ENCODE measurements at regions not wholly inside any gene's neighbourhood (a gene's known extent, or its start where the extent isn't known, plus 50 kb on each side); places are given as distances from the start of the nearest gene placed in this dataset.

DNA sequence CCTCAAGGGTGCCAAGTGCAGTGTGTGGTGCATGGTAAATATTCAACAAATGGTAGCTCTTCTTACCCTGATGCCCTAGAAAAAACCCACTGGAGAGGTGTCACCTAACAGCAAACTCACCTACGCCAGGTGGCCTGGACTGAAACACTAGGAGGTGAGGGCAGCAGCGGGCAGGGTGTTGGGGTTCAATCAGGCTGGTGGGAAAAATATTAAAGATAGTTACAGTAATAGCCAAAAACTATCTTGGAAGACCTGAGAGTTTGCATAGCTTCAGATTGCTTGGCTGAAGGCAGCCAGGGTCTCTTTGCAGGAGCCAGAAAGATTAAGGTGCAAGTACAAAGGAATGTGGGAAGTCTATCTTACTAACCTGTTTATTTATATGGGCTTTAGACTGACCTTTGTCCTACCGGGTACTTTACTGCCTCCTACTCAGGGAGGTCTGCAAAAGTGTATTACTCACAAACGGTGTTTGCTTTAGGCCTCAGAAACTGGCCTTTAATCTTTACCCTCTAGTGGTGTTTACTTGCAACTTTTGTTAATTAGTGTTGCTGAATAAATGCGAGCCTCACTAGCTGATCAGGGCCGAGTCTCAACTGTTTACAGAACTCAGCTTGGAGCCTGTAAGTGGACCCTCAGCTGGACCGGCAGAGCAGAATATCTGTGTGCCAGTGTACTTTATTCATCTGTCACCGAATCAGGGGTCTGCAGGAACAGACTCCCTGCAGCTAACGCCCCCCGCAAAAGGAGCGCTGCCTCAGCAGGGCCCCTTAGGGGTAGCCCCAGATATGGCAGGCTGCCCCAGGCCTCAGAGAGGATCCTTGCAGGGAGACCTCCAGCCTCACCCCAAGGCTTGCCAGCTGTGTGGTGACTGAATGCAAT is 63.9 kb downstream of the SYF2 start:
- H3K27ac ChIP-seq (ENCODE audit: low read depth in 2 of 2, low read length in 2 of 2) = peak overlapping the region; percentile 38 to 84
- no peaks in the 10 kb centered on the region for H3K36me3 ChIP-seq (ENCODE audit: control insufficient read depth in 2 of 3, insufficient read depth in 3 of 3, low read length in 3 of 3)
- H3K9ac ChIP-seq (ENCODE audit: low read length in 3 of 3) = peak overlapping the region in 1 of 3 donors; percentile 22
- H3K9me3 ChIP-seq (ENCODE audit: control insufficient read depth in 2 of 3, insufficient read depth in 1 of 3, low read length in 3 of 3) = no peaks in the 10 kb centered on the region
- intact Hi-C loops (cut with DNase I) = no loop called here
- DNase-seq (peak in 2 of 5 donors; percentile 70 to 72), FAIRE-seq (no peak)
- TF ChIP-seq, protein P1, sequence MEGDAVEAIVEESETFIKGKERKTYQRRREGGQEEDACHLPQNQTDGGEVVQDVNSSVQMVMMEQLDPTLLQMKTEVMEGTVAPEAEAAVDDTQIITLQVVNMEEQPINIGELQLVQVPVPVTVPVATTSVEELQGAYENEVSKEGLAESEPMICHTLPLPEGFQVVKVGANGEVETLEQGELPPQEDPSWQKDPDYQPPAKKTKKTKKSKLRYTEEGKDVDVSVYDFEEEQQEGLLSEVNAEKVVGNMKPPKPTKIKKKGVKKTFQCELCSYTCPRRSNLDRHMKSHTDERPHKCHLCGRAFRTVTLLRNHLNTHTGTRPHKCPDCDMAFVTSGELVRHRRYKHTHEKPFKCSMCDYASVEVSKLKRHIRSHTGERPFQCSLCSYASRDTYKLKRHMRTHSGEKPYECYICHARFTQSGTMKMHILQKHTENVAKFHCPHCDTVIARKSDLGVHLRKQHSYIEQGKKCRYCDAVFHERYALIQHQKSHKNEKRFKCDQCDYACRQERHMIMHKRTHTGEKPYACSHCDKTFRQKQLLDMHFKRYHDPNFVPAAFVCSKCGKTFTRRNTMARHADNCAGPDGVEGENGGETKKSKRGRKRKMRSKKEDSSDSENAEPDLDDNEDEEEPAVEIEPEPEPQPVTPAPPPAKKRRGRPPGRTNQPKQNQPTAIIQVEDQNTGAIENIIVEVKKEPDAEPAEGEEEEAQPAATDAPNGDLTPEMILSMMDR (IDR thresholded peaks at IDR 0.05; ENCODE audit: borderline replicate concordance, extremely low read depth, insufficient read depth) = no peak
- H3K4me3 ChIP-seq (ENCODE audit: low read length in 3 of 3) = peak overlapping the region in 1 of 3 donors; percentile 11
- H3K4me1 ChIP-seq (ENCODE audit: control insufficient read depth in 2 of 3, insufficient read depth in 2 of 3, low read depth in 1 of 3, low read length in 3 of 3) = peaks cover under 1 to 7% (median 5%) of the 10 kb centered on the region in 3 donors
- no peaks in the 10 kb centered on the region for H3K27me3 ChIP-seq (ENCODE audit: control insufficient read depth, insufficient read depth, low read length)

DNA sequence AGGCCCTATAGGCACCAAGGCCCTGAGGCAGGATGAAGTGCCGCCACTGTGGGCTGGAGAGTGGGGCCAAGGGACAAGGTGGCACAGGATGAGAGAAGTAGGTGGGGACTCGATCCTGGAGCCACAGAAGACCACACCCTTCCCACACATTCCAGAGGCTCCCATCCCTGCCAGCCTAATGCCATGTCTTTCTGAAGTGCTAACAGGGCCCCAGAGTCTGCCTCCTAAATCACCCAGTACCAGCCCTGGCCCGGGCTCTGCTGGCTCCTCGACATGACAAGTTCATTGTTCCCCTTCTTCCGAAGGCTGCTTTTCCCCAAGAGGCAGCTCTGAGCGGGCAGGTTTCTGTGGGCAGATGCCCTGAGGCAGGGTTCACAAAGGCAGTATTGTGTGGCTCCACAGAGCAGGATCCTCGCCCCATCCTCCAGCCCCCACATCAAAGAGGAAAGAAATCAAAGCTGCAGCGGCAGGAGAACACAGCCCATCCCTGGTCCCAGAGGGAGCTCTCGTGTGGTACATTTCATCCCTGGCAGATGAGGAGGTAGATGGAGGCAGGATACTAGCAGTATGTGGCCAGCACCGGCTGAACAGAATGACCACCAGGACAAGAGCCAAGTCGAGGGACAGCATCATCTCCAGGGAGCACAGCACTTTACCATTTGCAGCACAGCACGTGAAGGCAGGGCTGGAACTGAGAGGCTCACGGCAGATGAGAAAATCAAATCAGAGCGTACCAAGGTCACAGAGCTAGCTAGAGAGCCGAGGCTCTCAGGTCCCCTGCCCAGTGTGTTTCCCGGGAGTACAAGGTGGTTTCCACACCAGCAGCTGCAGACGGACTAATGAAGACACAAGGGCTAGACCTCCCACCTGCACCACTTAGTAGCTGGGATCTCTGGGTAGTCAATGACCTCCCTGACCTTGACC is 64.8 kb downstream of the SYF2 start:
- peak overlapping the region; percentile 26 to 74 for H3K27ac ChIP-seq (ENCODE audit: low read depth in 2 of 2, low read length in 2 of 2)
- TF ChIP-seq, protein P1 (IDR thresholded peaks at IDR 0.05; ENCODE audit: borderline replicate concordance, extremely low read depth, insufficient read depth) = no peak
- FAIRE-seq = no peak

DNA sequence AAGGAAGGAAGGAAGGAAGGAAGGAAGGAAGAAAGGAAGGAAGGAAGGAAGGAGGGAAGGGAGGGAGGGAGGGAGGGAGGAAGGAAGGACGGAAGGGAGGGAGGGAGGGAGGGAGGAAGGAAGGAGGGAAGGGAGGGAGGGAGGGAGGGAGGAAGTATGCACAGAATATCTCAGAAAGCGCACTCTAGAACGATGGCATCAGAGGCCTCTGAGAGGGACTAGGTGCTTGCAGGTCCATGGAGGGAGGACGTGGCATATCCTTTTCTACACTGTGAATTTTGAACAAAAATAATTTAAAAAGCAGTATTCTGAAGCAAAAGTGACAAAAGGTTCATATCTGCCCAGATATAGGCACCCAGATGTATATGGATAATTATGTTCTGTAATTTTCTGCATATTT is 65.5 kb downstream of the SYF2 start:
- Histone ChIP-seq H3K9ac (ENCODE audit: low read length in 3 of 3) (no peak overlapping the region), H3K9me3 (ENCODE audit: control insufficient read depth in 2 of 3, insufficient read depth in 1 of 3, low read length in 3 of 3) (no peaks in the 10 kb centered on the region), H3K36me3 (ENCODE audit: control insufficient read depth in 2 of 3, insufficient read depth in 3 of 3, low read length in 3 of 3) (no peaks in the 10 kb centered on the region), H3K4me1 (ENCODE audit: control insufficient read depth in 2 of 3, insufficient read depth in 2 of 3, low read depth in 1 of 3, low read length in 3 of 3) (peaks cover 0 to 7% (median 5%) of the 10 kb centered on the region in 3 donors), H3K4me3 (ENCODE audit: low read length in 3 of 3) (no peak overlapping the region), H3K27ac (ENCODE audit: low read depth in 2 of 2, low read length in 2 of 2) (no peak overlapping the region), H3K27me3 (ENCODE audit: control insufficient read depth, insufficient read depth, low read length) (no peaks in the 10 kb centered on the region)
- TF ChIP-seq, protein P1 (IDR thresholded peaks at IDR 0.05; ENCODE audit: borderline replicate concordance, extremely low read depth, insufficient read depth) = no peak
- intact Hi-C loops (cut with DNase I) = no loop called here
- FAIRE-seq (no peak), DNase-seq (no peak)

More for the DNA sequence above, 64.8 kb downstream of the SYF2 start:
- H3K4me1 ChIP-seq (ENCODE audit: control insufficient read depth in 2 of 3, insufficient read depth in 2 of 3, low read depth in 1 of 3, low read length in 3 of 3) = peaks cover 0 to 7% (median 5%) of the 10 kb centered on the region in 3 donors
- H3K9ac ChIP-seq (ENCODE audit: low read length in 3 of 3) = peak overlapping the region in 1 of 3 donors; percentile 22
- H3K9me3 ChIP-seq (ENCODE audit: control insufficient read depth in 2 of 3, insufficient read depth in 1 of 3, low read length in 3 of 3) = no peaks in the 10 kb centered on the region
- intact Hi-C loops (cut with DNase I) = no loop called here
- no peaks in the 10 kb centered on the region for H3K27me3 ChIP-seq (ENCODE audit: control insufficient read depth, insufficient read depth, low read length)
- H3K36me3 ChIP-seq (ENCODE audit: control insufficient read depth in 2 of 3, insufficient read depth in 3 of 3, low read length in 3 of 3) = no peaks in the 10 kb centered on the region
- H3K4me3 ChIP-seq (ENCODE audit: low read length in 3 of 3) = peak overlapping the region in 1 of 3 donors; percentile 11
- peak in 1 of 5 donors; percentile 27 for DNase-seq
